Erythroblast (primary cell): ENCODE measurements at regions not wholly inside any gene's neighbourhood (a gene's known extent, or its start where the extent isn't known, plus 50 kb on each side); places are given as distances from the start of the nearest gene placed in this dataset.

Source experiments
- DNase-seq, 2 experiments: peaks; one replicate each; lab custom pipeline; 2025; lab: John Stamatoyannopoulos, UW
- GATA1 ChIP-seq: IDR thresholded peaks from 2 replicates; pipeline ENCODE4 v1.6.1; 2011; ENCODE audit warnings: low read depth, mild to moderate bottlenecking, control low read depth, low read length, moderate library complexity
- POLR2A ChIP-seq: IDR thresholded peaks from 2 replicates; pipeline ENCODE4 v1.6.1; 2011; ENCODE audit warnings: mild to moderate bottlenecking, low read length

GRCh38 chr13:32907211-32907610, 109.0 kb upstream of the KL start:
- DNase-seq = no peak
- TF ChIP-seq POLR2A (no peak), GATA1 (no peak)

- no peak for DNase-seq
- TF ChIP-seq GATA1 (no peak), POLR2A (no peak)
Observed at GRCh38 chr13:32910530-32910929, 105.7 kb upstream of the KL start.

- DNase-seq = peak; percentile 27 to 39
- TF ChIP-seq GATA1 = no peak
Observed at GRCh38 chr13:32911506-32911905, 104.7 kb upstream of the KL start.

- no peak for DNase-seq
- no peak for TF ChIP-seq POLR2A
- TF ChIP-seq GATA1 = no peak
Observed at GRCh38 chr13:32914686-32915085, 101.5 kb upstream of the KL start.

GRCh38 chr13:32917504-32917903, 98.7 kb upstream of the KL start:
- DNase-seq = no peak

GRCh38 chr13:32923725-32924124, 92.5 kb upstream of the KL start:
- TF ChIP-seq GATA1 = no peak
- no peak for TF ChIP-seq POLR2A
- DNase-seq = no peak

More at GRCh38 chr13:32917504-32917903, 98.7 kb upstream of the KL start:
- TF ChIP-seq POLR2A (no peak), GATA1 (no peak)

- no peak for DNase-seq
- TF ChIP-seq GATA1 (no peak), POLR2A (no peak)
Observed at GRCh38 chr13:32924886-32925285, 91.3 kb upstream of the KL start.

- TF ChIP-seq POLR2A = no peak
- TF ChIP-seq GATA1 = no peak
- DNase-seq = no peak
Observed at GRCh38 chr13:32925506-32925905, 90.7 kb upstream of the KL start.

GRCh38 chr13:32932376-32932775, 83.8 kb upstream of the KL start:
- TF ChIP-seq GATA1 (no peak), POLR2A (no peak)
- no peak for DNase-seq

- TF ChIP-seq GATA1 (no peak), POLR2A (no peak)
- DNase-seq = no peak
Observed at GRCh38 chr13:32936716-32937115, 79.5 kb upstream of the KL start.

GRCh38 chr13:32938314-32938713, 77.9 kb upstream of the KL start:
- no peak for DNase-seq
- no peak for TF ChIP-seq POLR2A
- TF ChIP-seq GATA1 = no peak

GRCh38 chr13:32938907-32939306, 77.3 kb upstream of the KL start:
- TF ChIP-seq POLR2A = no peak
- no peak for TF ChIP-seq GATA1
- no peak for DNase-seq

- no peak for TF ChIP-seq POLR2A
- TF ChIP-seq GATA1 = no peak
- no peak for DNase-seq
Observed at GRCh38 chr13:32940601-32941000, 75.6 kb upstream of the KL start.

- DNase-seq = no peak
- no peak for TF ChIP-seq GATA1
- TF ChIP-seq POLR2A = no peak
Observed at GRCh38 chr13:32941368-32941767, 74.9 kb upstream of the KL start.

- no peak for DNase-seq
- TF ChIP-seq GATA1 (no peak), POLR2A (no peak)
Observed at GRCh38 chr13:32946558-32946957, 69.7 kb upstream of the KL start.
